Mesenchymal stem cell (in vitro differentiated cells and primary cell): ENCODE measurements at regions not wholly inside any gene's neighbourhood (a gene's known extent, or its start where the extent isn't known, plus 50 kb on each side); places are given as distances from the start of the nearest gene placed in this dataset.

ENCODE experiments used
- DNase-seq: peaks from one replicate; pipeline ENCODE4 v3.0.0-alpha.2; 2013
- H2AFZ ChIP-seq: one replicate; pipeline ENCODE4 v1.6.1; 2013; ENCODE audit warnings: low read depth, mild to moderate bottlenecking, control low read depth, inconsistent platforms, low read length, moderate library complexity
- H2AK5ac ChIP-seq: 2 replicates; pipeline ENCODE4 v1.6.1; 2013; ENCODE audit warnings: low read length, moderate library complexity, mild to moderate bottlenecking, inconsistent platforms; ENCODE audit not compliant: severe bottlenecking
- H2BK120ac ChIP-seq: one replicate; pipeline ENCODE4 v1.6.1; 2013; ENCODE audit warnings: low read depth, mild to moderate bottlenecking, inconsistent platforms, low read length, moderate library complexity
- H2BK12ac ChIP-seq, 2 experiments: one replicate each; pipeline ENCODE4 v1.6.1; 2013; ENCODE audit warnings: inconsistent platforms in 2 of 2, low read length in 2 of 2, mild to moderate bottlenecking in 2 of 2, moderate library complexity in 2 of 2, control low read depth in 1 of 2
- H2BK15ac ChIP-seq: one replicate; pipeline ENCODE4 v1.6.1; 2013; ENCODE audit warnings: mild to moderate bottlenecking, low read depth, inconsistent platforms; ENCODE audit not compliant: poor library complexity, severe bottlenecking
- H2BK5ac ChIP-seq: 2 replicates; pipeline ENCODE4 v1.6.1; 2013; ENCODE audit warnings: low read depth, mild to moderate bottlenecking, low read length, control low read depth, inconsistent platforms; ENCODE audit not compliant: poor library complexity, severe bottlenecking
- H3K14ac ChIP-seq, 2 experiments: one replicate each; pipeline ENCODE4 v1.6.1; 2013; ENCODE audit warnings: inconsistent platforms in 2 of 2, low read length in 2 of 2, control low read depth in 1 of 2, mild to moderate bottlenecking in 1 of 2, moderate library complexity in 1 of 2
- H3K18ac ChIP-seq, 2 experiments: one replicate each; pipeline ENCODE4 v1.6.1; 2013; ENCODE audit warnings: inconsistent platforms in 2 of 2, low read length in 2 of 2, control low read depth in 1 of 2, low read depth in 1 of 2, mild to moderate bottlenecking in 1 of 2
- H3K23ac ChIP-seq, 2 experiments: one replicate each; pipeline ENCODE4 v1.6.1; 2013; ENCODE audit warnings: inconsistent platforms in 2 of 2, low read length in 2 of 2, mild to moderate bottlenecking in 2 of 2, moderate library complexity in 2 of 2, control low read depth in 1 of 2
- H3K27ac ChIP-seq: 2 replicates; pipeline ENCODE4 v1.5.1; 2013; ENCODE audit warnings: mild to moderate bottlenecking, moderate library complexity, low read length, control low read depth, inconsistent platforms; ENCODE audit not compliant: poor library complexity, severe bottlenecking
- H3K27me3 ChIP-seq, 2 experiments: 2 replicates each; pipeline versions ENCODE4 v1.6.1 to v1.7.0; 2013; ENCODE audit warnings: low read length in 2 of 2, mild to moderate bottlenecking in 2 of 2, moderate library complexity in 2 of 2, control low read depth in 1 of 2, inconsistent platforms in 1 of 2; ENCODE audit not compliant: control insufficient read depth in 1 of 2, insufficient read depth in 1 of 2
- H3K36me3 ChIP-seq, 2 experiments: 2 replicates each; pipeline versions ENCODE4 v1.6.1 to v1.7.0; 2013; ENCODE audit warnings: low read length in 2 of 2, control low read depth in 1 of 2, inconsistent platforms in 1 of 2, low read depth in 1 of 2, mild to moderate bottlenecking in 1 of 2; ENCODE audit not compliant: insufficient read depth in 2 of 2, control insufficient read depth in 1 of 2
- H3K4ac ChIP-seq, 2 experiments: one replicate each; pipeline ENCODE4 v1.6.1; 2013; ENCODE audit warnings: inconsistent platforms in 2 of 2, low read length in 2 of 2, mild to moderate bottlenecking in 2 of 2, moderate library complexity in 2 of 2, control low read depth in 1 of 2, low read depth in 1 of 2
- H3K4me1 ChIP-seq: 2 replicates; pipeline ENCODE4 v1.6.1; 2013; ENCODE audit warnings: low read depth, low read length, control low read depth; ENCODE audit not compliant: control insufficient read depth, insufficient read depth
- H3K4me2 ChIP-seq: 2 replicates; pipeline ENCODE4 v1.6.1; 2013; ENCODE audit warnings: low read length, mild to moderate bottlenecking, inconsistent platforms; ENCODE audit not compliant: poor library complexity, severe bottlenecking
- H3K4me3 ChIP-seq, 2 experiments: 2 replicates each; pipeline versions ENCODE4 v1.5.1 to v1.7.0; 2013; ENCODE audit warnings: low read length in 2 of 2, mild to moderate bottlenecking in 2 of 2, control low read depth in 1 of 2, low read depth in 1 of 2; ENCODE audit not compliant: insufficient read depth in 1 of 2
- H3K79me1 ChIP-seq: replicated peaks from 2 replicates; pipeline ENCODE4 v1.6.1; 2013; ENCODE audit warnings: mild to moderate bottlenecking, control low read depth, low read length, inconsistent platforms; ENCODE audit not compliant: poor library complexity, severe bottlenecking
- H3K9ac ChIP-seq: 2 replicates; pipeline ENCODE4 v1.7.0; 2013; ENCODE audit warnings: mild to moderate bottlenecking, low read length, moderate library complexity
- H3K9me3 ChIP-seq: 2 replicates; pipeline ENCODE4 v1.7.0; 2013; ENCODE audit warnings: mild to moderate bottlenecking, low read length; ENCODE audit not compliant: control insufficient read depth
- H4K8ac ChIP-seq: one replicate; pipeline ENCODE4 v1.6.1; 2013; ENCODE audit warnings: inconsistent platforms, mild to moderate bottlenecking, low read length, moderate library complexity
- H4K91ac ChIP-seq: one replicate; pipeline ENCODE4 v1.6.1; 2013; ENCODE audit warnings: mild to moderate bottlenecking, low read length, inconsistent platforms
- WGBS: methylation state at CpG from one replicate; pipeline ENCODE4 v1.1.7; 2013; ENCODE audit warnings: mixed read lengths; 5-methylcytosine and 5-hydroxymethylcytosine counted together

DNA sequence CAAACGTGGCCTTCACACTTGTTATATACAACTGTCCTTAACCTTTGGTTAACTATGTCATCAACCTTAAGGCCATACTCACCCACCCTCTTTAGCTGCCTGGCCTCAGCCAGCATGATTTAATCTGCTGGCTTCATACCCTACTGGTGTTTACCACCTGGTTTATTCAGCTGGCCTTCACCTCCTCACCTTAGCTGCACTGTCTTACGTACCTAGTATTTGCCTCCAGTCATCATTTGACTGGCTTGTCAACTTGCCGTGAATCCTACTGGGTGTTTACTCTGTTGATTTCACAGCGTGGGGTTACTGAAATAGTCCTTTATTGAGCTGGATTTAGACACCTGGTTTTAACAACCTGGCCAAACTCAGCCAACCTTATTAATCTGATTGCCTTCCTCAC is 102.8 kb downstream of the IL12A start:
- no peaks in the 10 kb centered on the region for H3K27me3 ChIP-seq
- no peak overlapping the region for H3K4me3 ChIP-seq
- H2AFZ ChIP-seq, result no peak overlapping the region
- H3K9ac ChIP-seq, result no peak overlapping the region
- H4K91ac ChIP-seq, result no peak overlapping the region
- no peaks in the 10 kb centered on the region for H3K9me3 ChIP-seq
- H3K18ac ChIP-seq, result no peak overlapping the region
- H3K4ac ChIP-seq, result no peak overlapping the region
- DNase-seq, result no peak
- 95% methylated on average over 4 of the region's 4 CpGs for WGBS
- no peak overlapping the region for H2BK120ac ChIP-seq
- H4K8ac ChIP-seq, result no peak overlapping the region
- no peak overlapping the region for H3K14ac ChIP-seq
- H3K27ac ChIP-seq, result no peak overlapping the region
- H2BK5ac ChIP-seq, result no peak overlapping the region
- H2BK12ac ChIP-seq, result no peak overlapping the region
- no peaks in the 10 kb centered on the region for H3K36me3 ChIP-seq
- H3K4me2 ChIP-seq, result no peak overlapping the region
- no peak overlapping the region for H3K23ac ChIP-seq
- no peaks in the 10 kb centered on the region for H3K4me1 ChIP-seq
- H3K79me1 ChIP-seq, result no peaks in the 10 kb centered on the region
- no peak overlapping the region for H2BK15ac ChIP-seq
- H2AK5ac ChIP-seq, result no peak overlapping the region

DNA sequence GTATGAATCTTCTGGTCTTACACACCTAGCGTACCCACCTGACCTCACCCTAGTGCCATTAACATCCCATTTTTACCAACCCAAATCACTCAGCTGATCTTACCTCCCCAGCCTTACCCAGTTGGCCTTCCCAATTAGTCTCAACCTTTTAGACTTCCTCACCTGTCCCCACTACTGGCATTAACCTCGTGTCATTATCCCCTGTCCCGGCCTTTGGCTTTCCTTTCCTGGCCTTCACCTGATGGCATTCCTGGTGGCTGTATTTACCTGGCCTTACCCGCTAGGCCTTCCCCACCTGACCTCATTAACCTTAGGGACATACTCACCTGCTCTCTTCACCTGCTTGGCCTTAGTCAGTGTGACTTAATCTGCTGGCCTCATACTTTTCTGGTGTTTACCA is 104.1 kb downstream of the IL12A start:
- no peak overlapping the region for H2BK5ac ChIP-seq
- H3K9ac ChIP-seq, result no peak overlapping the region
- H2BK15ac ChIP-seq, result no peak overlapping the region
- no peak overlapping the region for H3K4me2 ChIP-seq
- no peaks in the 10 kb centered on the region for H3K36me3 ChIP-seq
- H2BK12ac ChIP-seq, result no peak overlapping the region
- no peak overlapping the region for H3K18ac ChIP-seq
- WGBS, result 95% methylated on average over 4 of the region's 4 CpGs
- no peak overlapping the region for H2BK120ac ChIP-seq
- H3K4me3 ChIP-seq, result no peak overlapping the region
- no peaks in the 10 kb centered on the region for H3K79me1 ChIP-seq
- H3K23ac ChIP-seq, result no peak overlapping the region
- no peaks in the 10 kb centered on the region for H3K27me3 ChIP-seq
- H3K4me1 ChIP-seq, result no peaks in the 10 kb centered on the region
- H2AFZ ChIP-seq, result no peak overlapping the region
- H3K4ac ChIP-seq, result no peak overlapping the region
- H4K91ac ChIP-seq, result no peak overlapping the region
- no peaks in the 10 kb centered on the region for H3K9me3 ChIP-seq
- H3K27ac ChIP-seq, result no peak overlapping the region
- H2AK5ac ChIP-seq, result no peak overlapping the region
- no peak overlapping the region for H3K14ac ChIP-seq
- no peak for DNase-seq
- no peak overlapping the region for H4K8ac ChIP-seq

DNA sequence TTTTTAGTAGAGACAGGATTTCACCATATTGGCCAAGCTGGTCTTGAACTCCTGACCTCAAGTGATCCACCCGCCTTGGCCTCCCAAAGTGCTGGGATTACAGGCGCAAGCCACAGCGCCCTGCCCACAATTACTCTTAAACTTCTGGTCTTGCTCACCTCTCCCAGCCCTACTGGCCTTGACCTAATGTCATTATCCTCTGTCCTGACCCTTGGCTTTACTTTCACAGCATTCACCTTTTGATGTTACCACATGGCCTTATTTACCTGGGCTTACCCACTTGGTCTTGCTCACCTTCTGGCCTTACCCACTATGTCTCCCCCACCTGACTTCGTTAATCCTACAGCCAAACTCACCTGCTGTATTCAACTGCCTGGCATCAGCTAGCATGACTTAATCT is 105.9 kb downstream of the IL12A start:
- no peaks in the 10 kb centered on the region for H3K27me3 ChIP-seq
- no peak overlapping the region for H2BK12ac ChIP-seq
- no peak overlapping the region for H2BK120ac ChIP-seq
- no peak overlapping the region for H3K14ac ChIP-seq
- H2AFZ ChIP-seq, result no peak overlapping the region
- no peak overlapping the region for H3K27ac ChIP-seq
- H3K9ac ChIP-seq, result no peak overlapping the region
- no peak overlapping the region for H3K4ac ChIP-seq
- H2BK15ac ChIP-seq, result no peak overlapping the region
- no peak overlapping the region for H3K23ac ChIP-seq
- H3K4me2 ChIP-seq, result no peak overlapping the region
- no peak for DNase-seq
- H3K4me1 ChIP-seq, result peaks cover 6% of the 10 kb centered on the region
- H3K4me3 ChIP-seq, result no peak overlapping the region
- no peaks in the 10 kb centered on the region for H3K36me3 ChIP-seq
- H2BK5ac ChIP-seq, result no peak overlapping the region
- WGBS, result 91% methylated on average over 4 of the region's 4 CpGs
- H3K79me1 ChIP-seq, result no peaks in the 10 kb centered on the region
- no peak overlapping the region for H3K18ac ChIP-seq
- no peak overlapping the region for H4K8ac ChIP-seq
- H3K9me3 ChIP-seq, result no peaks in the 10 kb centered on the region
- H2AK5ac ChIP-seq, result no peak overlapping the region
- no peak overlapping the region for H4K91ac ChIP-seq

DNA sequence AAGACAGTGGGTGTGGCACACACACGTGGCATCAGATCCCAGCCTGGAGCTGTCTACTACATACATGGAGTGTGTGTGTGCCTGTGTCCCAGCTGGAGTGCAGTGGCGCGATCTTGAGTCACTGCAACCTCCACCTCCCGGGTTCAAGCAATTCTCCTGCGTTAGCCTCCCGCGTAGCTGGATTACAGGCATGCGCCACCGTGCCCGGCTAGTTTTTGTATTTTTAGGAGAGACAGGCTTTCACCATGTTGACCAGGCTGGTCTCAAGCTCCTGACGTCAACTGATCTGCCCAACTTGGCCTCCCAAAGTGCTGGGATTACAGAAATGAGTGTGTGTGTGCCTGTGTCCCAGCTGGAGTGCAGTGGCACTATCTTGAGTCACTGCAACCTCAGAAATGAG is 108.8 kb downstream of the IL12A start:
- Histone ChIP-seq H2BK5ac (no peak overlapping the region), H3K79me1 (no peaks in the 10 kb centered on the region), H2BK120ac (no peak overlapping the region), H3K9me3 (no peaks in the 10 kb centered on the region), H3K4me3 (no peak overlapping the region), H2BK12ac (no peak overlapping the region), H2AFZ (no peak overlapping the region), H4K8ac (no peak overlapping the region), H3K23ac (no peak overlapping the region), H3K18ac (no peak overlapping the region), H4K91ac (no peak overlapping the region), H3K9ac (no peak overlapping the region), H3K4ac (no peak overlapping the region), H2AK5ac (no peak overlapping the region), H2BK15ac (no peak overlapping the region), H3K27ac (no peak overlapping the region), H3K4me2 (no peak overlapping the region), H3K14ac (no peak overlapping the region), H3K4me1 (peaks cover 7% of the 10 kb centered on the region), H3K27me3 (peaks cover 0 to 6% of the 10 kb centered on the region in 2 experiments), H3K36me3 (no peaks in the 10 kb centered on the region)
- 98% methylated on average over 11 of the region's 11 CpGs for WGBS
- no peak for DNase-seq
